ENCODE measurements at regions not wholly inside any gene's neighbourhood (a gene's known extent, or its start where the extent isn't known, plus 50 kb on each side); places are given as distances from the start of the nearest gene placed in this dataset.
"Not testable (repeated sequence)": the region's sequence is repeated elsewhere in the genome, so short reads cannot be mapped to it uniquely, and the experiment has no call there.

DNA sequence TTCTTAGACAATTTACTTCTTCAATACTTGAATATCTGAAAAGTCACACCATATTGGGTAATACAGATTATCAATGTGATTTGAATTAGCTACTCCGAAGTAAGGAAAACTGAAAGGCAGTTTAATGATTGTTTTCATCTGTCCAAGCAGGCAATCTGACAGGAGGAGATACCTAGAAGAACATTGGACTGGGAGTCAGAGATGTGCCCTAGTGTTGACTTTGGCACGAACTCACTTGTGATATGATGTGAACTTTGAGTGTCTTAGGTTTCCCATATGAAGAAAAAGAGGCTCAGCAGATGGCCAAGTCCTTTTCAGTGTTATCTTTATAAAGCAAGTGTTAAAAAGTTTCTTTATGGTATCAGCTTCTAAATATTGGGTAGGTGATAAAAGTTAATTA, 287.1 kb downstream of the MTX2 start:
- CTCF ChIA-PET = interaction anchor here (1.7 kb wide), 1 partner anchor 80 kb away, joined by 3 read pairs; no protein-coding TSS in a partner anchor
- POLR2A ChIA-PET = no interaction called here

DNA sequence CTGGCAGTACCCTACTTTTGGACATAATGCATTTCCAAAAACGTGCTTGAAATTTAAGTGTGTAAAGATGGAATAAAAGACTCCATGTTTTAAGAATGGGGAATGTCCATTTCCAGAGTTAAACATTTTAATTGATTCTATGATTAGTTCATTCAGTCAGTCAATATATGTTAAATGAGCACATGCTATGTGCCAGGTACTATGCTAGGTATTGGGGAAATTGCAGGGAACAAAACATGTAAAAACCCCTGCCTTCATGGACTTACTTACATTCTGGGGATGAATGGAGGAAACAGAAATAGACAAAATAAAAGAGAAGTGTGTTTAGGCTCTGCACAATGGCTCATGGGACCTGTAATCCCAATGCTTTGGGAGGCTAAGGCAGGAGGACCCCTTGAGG, 288.6 kb downstream of the MTX2 start:
- POLR2A ChIA-PET = no interaction called here
- CTCF ChIA-PET = no interaction called here

DNA sequence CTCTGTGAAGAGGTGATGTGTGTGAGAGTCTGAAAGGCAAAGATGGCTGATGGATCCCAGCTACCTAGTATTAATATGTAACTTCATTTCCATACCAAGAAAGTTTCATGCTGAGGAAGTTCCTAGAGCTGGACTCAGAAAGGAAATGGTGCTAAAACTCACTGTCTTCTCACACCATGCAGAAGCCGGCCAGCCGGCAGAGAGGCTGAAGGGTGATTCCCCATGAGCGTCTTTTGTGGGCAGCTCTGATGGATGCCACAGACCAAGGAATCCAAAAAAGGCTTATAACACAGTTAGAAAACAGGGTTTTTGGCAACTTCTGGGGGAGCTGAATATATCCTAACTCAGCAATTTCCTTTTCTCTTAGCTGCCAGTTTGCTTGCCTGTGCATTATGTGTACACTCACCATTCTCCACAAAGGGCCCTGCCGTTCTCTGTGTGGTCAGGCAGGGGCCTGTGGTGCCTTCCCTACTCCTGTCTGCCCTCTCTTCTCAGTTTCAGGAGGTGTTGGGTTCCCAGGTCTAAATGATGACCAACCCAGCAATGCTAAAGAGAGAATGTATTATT, 289.4 kb downstream of the MTX2 start:
- ChIA-PET POLR2A (no interaction called here), CTCF (no interaction called here)

DNA sequence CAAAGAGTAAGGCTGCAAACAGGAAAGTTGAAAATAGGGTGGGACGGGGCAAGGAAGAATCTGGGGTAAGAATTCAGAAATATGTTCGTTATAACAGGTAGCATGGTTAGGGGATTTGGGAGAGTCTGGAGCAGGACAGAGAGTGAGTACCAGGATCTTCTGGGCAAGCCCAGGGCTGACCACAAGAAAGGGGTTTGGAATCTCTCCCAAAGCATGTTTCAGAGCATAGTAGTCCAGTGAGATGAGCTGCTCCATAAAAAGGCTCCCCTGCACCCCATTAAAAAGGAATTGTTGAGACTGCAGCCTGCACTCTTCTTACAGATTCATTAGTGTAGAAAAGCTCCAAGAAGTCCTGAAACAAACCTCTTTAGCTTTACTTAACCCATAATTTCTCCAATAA, 291.1 kb downstream of the MTX2 start:
- POLR2A ChIA-PET = no interaction called here
- CTCF ChIA-PET = no interaction called here

DNA sequence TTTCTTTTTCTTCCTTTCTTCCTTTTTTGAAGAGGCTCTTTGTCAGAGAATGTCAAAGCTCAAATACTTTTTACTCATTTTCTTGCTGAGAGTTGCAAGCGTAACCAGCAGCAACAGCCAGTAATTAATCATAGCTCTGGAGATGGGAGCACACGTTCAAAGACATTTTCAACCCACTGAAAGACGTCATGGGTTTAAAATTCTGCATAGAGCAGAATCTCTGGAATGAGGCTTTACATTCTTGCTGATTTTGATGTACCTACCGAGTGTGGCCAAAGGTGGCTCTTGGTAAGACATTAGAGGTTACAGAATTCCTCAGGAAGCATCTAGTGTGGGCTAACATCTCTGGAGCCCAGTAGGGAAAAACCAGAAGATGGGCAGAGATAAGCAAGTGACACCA, 292.5 kb downstream of the MTX2 start:
- ChIA-PET POLR2A (no interaction called here), CTCF (no interaction called here)

DNA sequence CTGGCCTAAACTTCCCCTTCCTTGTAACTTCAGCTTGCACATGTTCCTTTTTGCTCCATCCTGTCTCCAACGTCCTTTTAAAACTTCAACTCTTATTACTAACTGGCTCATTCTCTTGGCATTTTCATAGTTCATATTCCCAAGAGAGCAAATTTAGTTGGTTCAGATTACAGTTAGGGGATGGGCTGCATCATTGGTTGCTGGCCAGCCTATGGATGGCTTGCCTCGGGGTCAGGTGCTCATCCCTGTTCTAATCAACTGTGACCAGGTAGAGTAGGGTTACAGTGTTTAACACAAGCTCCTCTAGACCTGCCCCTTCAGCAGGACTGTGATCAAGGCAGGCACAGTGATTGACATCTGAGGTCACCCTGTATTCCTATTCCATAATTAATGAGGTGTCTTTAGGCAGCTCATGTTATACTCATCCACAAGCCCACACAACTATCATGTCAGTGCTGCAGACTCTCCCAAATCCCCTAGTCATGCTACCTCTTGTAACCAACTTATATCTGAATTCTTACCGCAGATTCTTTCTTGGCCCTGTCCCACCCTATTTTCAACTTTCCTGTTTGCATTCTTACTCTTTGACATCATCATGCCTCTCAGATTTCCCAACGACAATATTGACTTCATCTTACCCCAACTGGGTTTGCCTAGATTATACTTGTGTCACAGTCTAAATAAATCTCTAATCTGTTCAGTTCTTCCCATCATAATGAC, 293.3 kb downstream of the MTX2 start:
- ChIA-PET POLR2A (no interaction called here), CTCF (no interaction called here)

DNA sequence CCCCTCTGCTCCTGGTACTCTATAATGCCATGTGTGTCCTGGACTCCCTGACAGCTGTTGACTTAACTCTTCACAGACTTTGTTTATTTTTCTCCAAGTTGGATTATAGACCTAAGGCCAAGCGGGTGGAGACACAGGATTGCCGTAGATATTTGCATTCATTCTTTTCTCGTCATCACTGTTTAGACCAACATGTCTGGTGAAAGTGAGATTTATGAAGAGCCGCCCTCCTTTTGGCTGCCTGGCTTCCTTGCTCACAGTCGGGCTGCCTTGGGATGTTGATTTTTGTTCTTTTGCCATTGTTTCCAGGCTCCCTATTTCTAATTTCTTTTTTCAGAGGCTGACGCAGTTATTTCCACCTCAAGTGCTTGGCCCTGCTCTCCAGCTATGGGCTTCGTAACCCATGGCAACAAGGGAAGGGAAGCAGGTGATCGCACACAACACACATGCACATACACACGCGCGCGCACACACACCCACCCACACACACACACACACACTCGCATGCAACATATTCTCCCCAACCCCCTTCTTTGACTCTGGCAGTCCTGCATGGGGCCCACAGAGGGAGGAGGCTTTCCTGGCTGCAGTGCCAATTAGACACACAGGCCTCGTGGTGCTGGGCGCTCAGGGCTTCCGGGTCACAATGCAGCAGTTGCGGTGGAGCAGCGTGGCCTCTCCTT, 296.5 kb downstream of the MTX2 start:
- POLR2A ChIA-PET = no interaction called here

DNA sequence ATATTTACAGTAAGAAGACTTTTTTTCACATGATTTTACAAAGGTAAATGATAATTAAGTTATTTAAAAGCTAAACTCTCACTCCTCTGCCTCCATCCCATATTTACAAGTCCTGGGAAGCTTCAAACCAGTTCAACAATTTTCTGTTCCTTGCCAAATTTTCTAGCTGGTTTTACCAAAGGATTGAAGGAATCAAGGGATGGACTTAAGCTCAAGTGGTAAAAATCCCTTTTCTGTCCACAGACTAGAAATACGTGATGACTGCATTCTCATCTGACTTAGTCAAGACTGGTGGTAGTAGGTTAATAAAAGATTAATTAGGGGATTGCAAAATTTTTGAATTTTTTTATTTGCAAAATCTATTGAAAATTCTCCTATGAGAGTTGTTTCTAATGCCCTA, 297.3 kb downstream of the MTX2 start:
- ChIA-PET CTCF (no interaction called here), POLR2A (no interaction called here)

More for the DNA sequence above, 296.5 kb downstream of the MTX2 start:
- CTCF ChIA-PET = no interaction called here

DNA sequence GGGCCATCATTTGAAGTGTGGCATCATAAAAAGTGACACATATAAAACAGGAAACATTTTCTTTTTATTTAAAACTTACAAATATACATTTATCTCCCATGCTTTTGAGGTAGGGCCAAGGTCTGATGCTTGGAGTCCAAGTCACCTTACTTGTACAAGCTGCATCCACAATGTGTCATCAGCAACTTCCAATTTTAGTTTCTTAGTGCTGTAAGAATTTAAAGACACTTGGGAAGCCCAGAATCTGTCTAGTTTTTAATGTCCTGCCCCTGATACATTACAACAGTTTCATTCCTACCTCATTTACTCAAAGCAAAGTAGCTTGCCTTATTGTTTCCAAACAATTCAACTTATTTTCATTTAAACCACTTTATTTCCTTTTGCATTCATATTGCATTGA, 297.7 kb downstream of the MTX2 start:
- POLR2A ChIA-PET = no interaction called here
- CTCF ChIA-PET = no interaction called here

DNA sequence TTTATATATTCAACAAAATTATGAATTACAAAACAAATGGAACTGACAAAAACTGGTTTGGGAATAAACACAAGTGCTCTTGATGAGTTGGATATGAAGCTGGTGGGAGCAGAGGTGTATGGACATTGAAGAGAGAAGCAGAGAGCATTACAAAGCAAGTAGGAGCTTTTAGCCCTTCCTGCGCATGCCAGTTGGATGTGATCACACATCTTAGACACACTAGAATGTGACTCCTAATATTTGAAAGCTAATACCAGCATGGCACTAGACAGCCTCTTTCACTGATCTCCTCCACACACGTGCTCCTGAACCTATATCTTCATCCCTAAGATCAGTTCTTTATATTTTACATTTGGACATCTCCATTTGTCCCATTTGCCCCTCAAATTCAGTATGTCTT, 298.1 kb downstream of the MTX2 start:
- ChIA-PET POLR2A (no interaction called here), CTCF (no interaction called here)

DNA sequence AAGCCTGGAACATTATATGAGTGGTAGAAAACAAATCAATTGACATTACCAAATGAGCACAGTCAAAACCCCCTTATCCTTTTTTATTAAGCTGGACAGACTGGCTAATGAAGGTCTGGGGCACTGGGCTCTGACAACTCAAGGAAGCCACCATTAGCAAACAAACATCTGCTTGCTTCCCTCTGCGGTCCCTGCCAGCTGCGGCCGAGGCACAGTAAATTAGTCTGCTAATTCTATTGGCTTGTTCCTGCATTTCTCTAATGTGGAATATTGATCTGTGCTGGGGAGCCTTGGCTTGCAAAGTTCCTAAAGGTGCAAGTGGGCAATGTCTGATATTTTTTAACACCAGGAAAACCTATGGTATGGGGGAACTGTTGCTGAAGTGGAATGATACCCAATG, 300.3 kb downstream of the MTX2 start:
- ChIA-PET CTCF (no interaction called here), POLR2A (no interaction called here)

DNA sequence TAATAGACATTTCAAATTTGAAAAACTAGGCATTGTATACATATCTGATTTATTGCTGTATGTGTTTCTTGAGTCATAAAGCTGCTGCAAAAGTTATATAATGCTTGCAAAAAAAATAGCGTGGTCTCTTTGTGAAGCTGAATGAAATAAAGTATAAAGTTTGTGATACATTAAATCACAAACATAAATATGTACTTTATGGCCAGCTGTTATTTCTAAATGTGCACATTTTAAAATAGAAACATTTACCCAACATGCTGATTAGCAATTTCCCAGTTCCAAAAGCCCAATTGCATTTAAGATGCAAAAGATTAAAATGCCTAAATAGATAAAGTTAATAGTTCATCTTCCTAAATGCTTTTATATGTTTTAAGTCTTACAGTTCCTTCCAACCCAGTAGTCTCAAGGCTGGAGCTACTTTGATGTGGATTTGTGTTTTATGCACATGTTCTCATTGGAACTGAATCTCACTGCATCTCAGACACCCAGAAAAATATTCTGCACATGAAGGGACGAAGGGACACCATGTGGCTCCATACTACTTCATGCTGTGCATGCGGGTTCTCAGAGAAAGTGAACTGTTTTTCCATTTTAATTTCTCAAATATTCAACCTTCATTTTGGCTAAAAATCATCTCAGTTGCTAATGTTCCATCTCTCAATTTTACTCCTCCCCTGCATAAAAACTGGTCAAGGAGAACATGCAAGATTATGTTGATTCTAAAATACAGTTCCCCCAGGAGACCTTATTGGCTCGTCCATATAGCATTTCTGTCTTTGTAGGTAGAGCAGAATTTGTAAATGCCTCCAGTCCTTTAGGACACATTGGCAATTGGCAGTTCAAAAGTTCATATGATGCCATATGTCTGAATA, 304.6 kb downstream of the MTX2 start:
- ChIA-PET CTCF (no interaction called here), POLR2A (no interaction called here)

DNA sequence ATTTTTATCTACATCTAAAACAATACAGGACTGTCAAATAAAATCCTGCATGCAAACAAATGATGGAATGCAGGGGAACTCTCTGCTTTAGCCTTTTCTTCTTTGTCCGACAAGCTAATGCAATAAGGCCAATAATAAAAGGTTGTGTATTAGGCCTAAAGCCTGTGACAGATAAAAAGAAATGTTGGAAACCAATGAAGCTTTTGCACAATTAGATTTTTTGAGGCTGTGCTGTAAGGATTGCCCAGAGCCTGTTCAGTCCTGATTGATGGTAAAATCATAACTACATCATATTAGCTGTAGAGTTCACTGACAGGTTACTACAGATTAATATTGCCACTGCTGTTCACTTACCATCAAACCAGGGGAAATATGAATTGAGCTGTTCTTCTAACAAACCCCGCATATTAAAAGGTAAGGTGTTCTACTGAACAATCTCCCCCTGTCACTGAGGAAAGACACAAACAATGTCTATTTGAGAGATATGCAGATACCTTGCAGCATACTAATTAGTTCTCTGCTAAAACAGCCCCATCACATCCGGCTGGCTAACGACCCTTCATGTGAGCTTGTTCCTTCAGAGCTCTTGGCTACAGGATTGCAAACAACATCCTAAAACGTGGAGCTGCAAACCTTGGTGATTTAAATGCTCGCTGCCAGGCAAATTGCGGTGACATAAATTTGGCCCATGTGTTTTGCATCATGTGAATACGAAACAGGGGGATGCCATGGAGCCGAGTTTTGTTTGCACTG, 305.4 kb downstream of the MTX2 start:
- ChIA-PET POLR2A (no interaction called here), CTCF (interaction anchor here (1.6 kb wide), 1 partner anchor 9 kb away, joined by 3 read pairs; no protein-coding TSS in a partner anchor)

DNA sequence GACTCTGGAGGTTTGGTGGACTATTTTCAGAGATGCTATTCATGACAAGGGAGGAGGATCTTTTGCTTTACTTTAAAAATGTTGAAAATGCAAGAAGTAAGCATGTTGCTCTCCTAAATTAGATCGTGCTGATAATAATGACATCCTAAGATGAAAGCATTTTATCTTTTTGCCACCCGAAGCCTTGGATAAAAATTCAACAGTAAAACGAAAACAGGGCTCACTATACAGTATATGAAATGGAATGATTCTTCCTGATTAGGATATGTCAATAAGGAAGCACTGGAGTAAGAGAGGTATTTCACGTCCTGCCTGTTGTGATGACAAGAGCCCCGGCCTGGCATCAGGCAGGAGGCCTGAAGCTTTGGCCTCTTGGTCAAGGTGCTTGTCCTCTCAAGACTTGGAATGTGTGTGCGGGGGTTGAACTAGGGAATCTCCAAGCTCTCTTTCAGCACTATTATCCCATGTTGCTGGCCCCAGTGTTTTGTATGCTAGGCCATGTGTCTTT, 306.0 kb downstream of the MTX2 start:
- POLR2A ChIA-PET = no interaction called here

DNA sequence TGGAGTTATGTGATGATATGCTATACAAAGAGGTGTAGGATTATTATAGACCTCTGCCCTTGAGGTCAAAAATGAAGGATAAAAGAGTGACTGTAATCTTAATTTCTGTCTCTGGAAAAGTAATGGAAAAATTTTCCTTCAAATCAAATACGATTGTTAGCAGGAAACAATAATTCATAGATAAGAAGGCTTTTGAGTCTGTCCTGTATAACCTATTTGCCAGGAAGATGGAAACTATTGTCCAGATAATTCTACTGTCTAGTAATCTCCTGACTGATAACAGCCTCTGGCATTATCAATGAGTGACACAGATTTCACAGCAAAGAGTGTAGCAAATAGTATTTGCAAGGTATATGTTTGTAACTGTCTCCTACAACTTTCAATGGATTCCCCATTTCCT, 307.8 kb downstream of the MTX2 start:
- ChIA-PET POLR2A (no interaction called here), CTCF (no interaction called here)

More for the DNA sequence above, 306.0 kb downstream of the MTX2 start:
- CTCF ChIA-PET = interaction anchor here (1.6 kb wide), 1 partner anchor 8 kb away, joined by 3 read pairs; no protein-coding TSS in a partner anchor

DNA sequence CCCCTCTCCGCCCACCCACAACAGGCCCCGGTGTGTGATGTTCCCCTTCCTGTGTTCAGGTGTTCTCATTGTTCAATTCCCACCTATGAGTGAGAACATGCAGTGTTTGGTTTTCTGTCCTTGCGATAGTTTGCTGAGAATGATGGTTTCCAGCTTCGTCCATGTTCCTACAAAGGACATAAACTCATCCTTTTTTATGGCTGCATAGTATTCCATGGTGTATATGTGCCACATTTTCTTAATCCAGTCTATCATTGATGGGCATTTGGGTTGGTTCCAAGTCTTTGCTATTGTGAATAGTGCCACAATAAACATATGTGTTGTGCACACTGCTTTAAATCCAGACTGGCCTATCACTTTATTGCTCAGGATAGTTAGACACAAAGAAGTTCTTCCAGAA, 309.1 kb downstream of the MTX2 start:
- POLR2A ChIA-PET, CTCF ChIA-PET: not testable (repeated sequence)

DNA sequence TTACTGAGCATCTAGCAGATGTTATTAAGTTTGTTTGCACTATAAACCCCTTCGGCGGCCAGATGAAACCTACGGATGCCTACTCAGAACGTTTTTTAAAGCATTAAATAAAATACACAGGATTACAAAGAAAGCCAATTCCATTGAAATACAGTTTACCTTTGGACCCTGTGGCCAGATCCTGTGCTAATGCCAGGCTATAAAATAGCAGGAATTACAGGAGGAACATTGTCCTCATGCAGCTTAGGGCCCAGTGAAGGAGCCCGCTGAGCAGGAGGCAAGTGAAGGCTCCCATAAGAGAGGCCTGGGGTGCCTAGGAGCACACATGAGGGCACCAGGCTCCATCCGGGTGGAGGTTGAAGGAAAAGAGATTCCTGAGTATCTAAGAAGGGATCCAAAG, 310.4 kb downstream of the MTX2 start:
- ChIA-PET CTCF (interaction anchor here (0.6 kb wide), 1 partner anchor 9 kb away, joined by 3 read pairs; no protein-coding TSS in a partner anchor), POLR2A (no interaction called here)

DNA sequence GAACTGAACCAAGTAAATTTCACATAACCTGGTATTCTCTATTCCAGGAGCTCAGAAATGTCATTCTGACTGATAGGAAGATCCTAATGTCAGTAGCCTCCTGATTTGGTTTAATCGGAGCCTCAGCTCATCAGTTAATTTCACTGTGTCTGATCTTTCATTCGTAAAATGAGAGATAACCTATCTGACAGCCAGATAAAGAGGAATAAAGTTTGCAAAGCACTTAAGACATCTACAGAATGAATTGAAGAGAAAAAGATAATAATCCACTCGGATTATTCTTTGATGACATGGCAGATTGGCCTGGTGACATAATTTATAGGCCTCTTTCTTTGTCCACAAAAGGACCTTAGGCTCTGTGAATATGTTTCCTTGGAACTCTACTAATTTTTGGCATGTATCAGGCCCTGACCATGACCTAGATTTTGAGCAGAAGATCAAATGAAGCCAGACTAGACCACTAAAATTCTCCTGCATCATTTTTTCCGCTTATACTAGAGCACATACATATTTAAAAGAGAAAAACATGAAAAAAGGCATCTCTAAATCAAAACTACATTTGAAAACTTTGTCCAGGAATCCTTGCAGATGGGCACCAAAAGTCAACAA, 312.4 kb downstream of the MTX2 start:
- POLR2A ChIA-PET = no interaction called here
- CTCF ChIA-PET = interaction anchor here (2.3 kb wide), 1 partner anchor 27 kb away, joined by 5 read pairs; no protein-coding TSS in a partner anchor

DNA sequence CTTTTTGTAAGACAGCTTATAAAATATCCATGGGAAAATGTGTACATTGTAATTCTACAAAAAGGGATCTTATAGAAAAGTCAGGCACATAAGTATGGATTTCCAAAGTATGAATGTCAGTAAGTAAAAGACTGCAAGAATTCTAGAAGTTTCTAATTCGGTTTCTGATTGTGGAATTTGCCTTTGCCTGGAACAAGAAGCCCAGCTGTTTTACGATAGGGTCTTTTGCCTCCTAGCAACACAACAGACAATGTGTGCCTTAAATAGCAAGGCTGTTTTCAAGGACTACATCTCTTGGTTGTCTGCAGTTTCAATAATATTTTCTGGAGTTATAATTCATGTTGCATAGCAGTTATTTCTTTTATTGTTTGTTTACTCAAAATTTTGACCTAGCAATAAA, 312.9 kb downstream of the MTX2 start:
- CTCF ChIA-PET = interaction anchor here (2.3 kb wide), 1 partner anchor 28 kb away, joined by 5 read pairs; no protein-coding TSS in a partner anchor
- POLR2A ChIA-PET = no interaction called here

Data from activated CD8-positive, alpha-beta memory T cell treated with anti-CD3 and anti-CD28 coated beads for 36 hours (primary cell).